ENCODE measurements at regions not wholly inside any gene's neighbourhood (a gene's known extent, or its start where the extent isn't known, plus 50 kb on each side); places are given as distances from the start of the nearest gene placed in this dataset.

GRCh38 chr1:54497338-54497737 lies 50.7 kb upstream of the ACOT11 start:
- DNase-seq (ENCODE audit: low read depth, low spot score): no peak
- TF ChIP-seq, protein P1, sequence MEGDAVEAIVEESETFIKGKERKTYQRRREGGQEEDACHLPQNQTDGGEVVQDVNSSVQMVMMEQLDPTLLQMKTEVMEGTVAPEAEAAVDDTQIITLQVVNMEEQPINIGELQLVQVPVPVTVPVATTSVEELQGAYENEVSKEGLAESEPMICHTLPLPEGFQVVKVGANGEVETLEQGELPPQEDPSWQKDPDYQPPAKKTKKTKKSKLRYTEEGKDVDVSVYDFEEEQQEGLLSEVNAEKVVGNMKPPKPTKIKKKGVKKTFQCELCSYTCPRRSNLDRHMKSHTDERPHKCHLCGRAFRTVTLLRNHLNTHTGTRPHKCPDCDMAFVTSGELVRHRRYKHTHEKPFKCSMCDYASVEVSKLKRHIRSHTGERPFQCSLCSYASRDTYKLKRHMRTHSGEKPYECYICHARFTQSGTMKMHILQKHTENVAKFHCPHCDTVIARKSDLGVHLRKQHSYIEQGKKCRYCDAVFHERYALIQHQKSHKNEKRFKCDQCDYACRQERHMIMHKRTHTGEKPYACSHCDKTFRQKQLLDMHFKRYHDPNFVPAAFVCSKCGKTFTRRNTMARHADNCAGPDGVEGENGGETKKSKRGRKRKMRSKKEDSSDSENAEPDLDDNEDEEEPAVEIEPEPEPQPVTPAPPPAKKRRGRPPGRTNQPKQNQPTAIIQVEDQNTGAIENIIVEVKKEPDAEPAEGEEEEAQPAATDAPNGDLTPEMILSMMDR (IDR thresholded peaks at IDR 0.05; ENCODE audit: low read depth, low read length): no peak
- in situ Hi-C loops (cut with HindIII; ENCODE audit: low sequenced_read_pairs): no loop called here
- no peak overlapping the region for H3K4me3 ChIP-seq (ENCODE audit: low read depth, low read length)

DNA sequence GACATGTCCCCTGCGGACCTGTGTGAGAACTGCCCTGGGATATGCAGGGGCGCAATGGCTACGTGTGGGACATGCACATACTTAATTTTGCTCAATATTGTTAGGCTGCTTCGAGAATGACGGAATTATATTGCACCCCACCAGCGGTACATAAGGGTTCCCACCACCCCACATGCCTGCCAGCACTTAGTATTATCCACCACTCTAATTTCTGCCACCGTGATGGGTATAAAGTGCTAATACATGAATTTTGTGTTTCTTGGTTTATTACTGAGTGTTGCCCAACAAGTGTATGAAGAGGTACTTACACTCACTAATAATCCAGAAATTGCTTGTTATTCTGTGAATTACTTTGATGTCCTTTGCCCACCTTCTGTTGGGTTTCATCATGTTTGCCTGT lies 52.1 kb upstream of the ACOT11 start:
- H3K4me3 ChIP-seq (ENCODE audit: low read depth, low read length): no peak overlapping the region
- no peak for DNase-seq (ENCODE audit: low read depth, low spot score)
- TF ChIP-seq, protein P1 (IDR thresholded peaks at IDR 0.05; ENCODE audit: low read depth, low read length): no peak
- in situ Hi-C loops (cut with HindIII; ENCODE audit: low sequenced_read_pairs): no loop called here

GRCh38 chr1:54493608-54494007 lies 54.4 kb upstream of the ACOT11 start:
- in situ Hi-C loops (cut with HindIII; ENCODE audit: low sequenced_read_pairs): no loop called here
- TF ChIP-seq, protein P1 (IDR thresholded peaks at IDR 0.05; ENCODE audit: low read depth, low read length): no peak
- DNase-seq (ENCODE audit: low read depth, low spot score): no peak
- no peak overlapping the region for H3K4me3 ChIP-seq (ENCODE audit: low read depth, low read length)

- in situ Hi-C loops (cut with HindIII; ENCODE audit: low sequenced_read_pairs): no loop called here
- DNase-seq (ENCODE audit: low read depth, low spot score): no peak
- TF ChIP-seq, protein P1 (IDR thresholded peaks at IDR 0.05; ENCODE audit: low read depth, low read length): no peak
- H3K4me3 ChIP-seq (ENCODE audit: low read depth, low read length): no peak overlapping the region
Measured at GRCh38 chr1:54490361-54491248, 57.4 kb upstream of the ACOT11 start.

- TF ChIP-seq, protein P1 (IDR thresholded peaks at IDR 0.05; ENCODE audit: low read depth, low read length): no peak
- in situ Hi-C loops (cut with HindIII; ENCODE audit: low sequenced_read_pairs): no loop called here
- no peak overlapping the region for H3K4me3 ChIP-seq (ENCODE audit: low read depth, low read length)
- no peak for DNase-seq (ENCODE audit: low read depth, low spot score)
Measured at GRCh38 chr1:54489627-54490250, 58.3 kb upstream of the ACOT11 start.

- DNase-seq (ENCODE audit: low read depth, low spot score): peak; percentile 81
- TF ChIP-seq, protein P1 (IDR thresholded peaks at IDR 0.05; ENCODE audit: low read depth, low read length): peak; percentile 75
- in situ Hi-C loops (cut with HindIII; ENCODE audit: low sequenced_read_pairs): no loop called here
- H3K4me3 ChIP-seq (ENCODE audit: low read depth, low read length): peak overlapping the region; percentile 46
Measured at GRCh38 chr1:54488779-54489626, 59.0 kb upstream of the ACOT11 start.

All from astrocyte of the spinal cord (primary cell).